Thoracic aorta (tissue), 2 donors: ENCODE measurements at regions not wholly inside any gene's neighbourhood (a gene's known extent, or its start where the extent isn't known, plus 50 kb on each side); places are given as distances from the start of the nearest gene placed in this dataset.

Experiments
- ATAC-seq: fragments of 150-250 bp; one replicate; pipeline ENCODE4 v1.8.0; 2017; ENCODE audit warnings: low read depth; ENCODE audit not compliant: insufficient number of reproducible peaks, low FRiP score
- DNase-seq: peaks from one replicate; pipeline ENCODE4 v3.0.0-alpha.2; 2020; ENCODE audit warnings: low spot score
- H3K27ac ChIP-seq, 2 donors: fragments of 200-600 bp; sonication (generic); 1 replicate in 1 of 2; 2 replicates in 1 of 2; pipeline ENCODE4 v1.5.1; 2016; ENCODE audit warnings: mild to moderate bottlenecking in 2 of 2, moderate library complexity in 2 of 2
- H3K27me3 ChIP-seq: fragments of 200-600 bp; sonication (generic); replicated peaks from 2 replicates; pipeline ENCODE4 v1.6.0; 2016; ENCODE audit warnings: mild to moderate bottlenecking; ENCODE audit not compliant: insufficient read depth
- H3K36me3 ChIP-seq: fragments of 200-600 bp; sonication (generic); one replicate; pipeline ENCODE4 v1.5.1; 2016
- H3K4me1 ChIP-seq, 2 donors: fragments of 200-600 bp; sonication (generic); 1 replicate in 1 of 2; 2 replicates in 1 of 2; pipeline versions ENCODE4 v1.5.1 to v1.6.0; 2016; ENCODE audit warnings: low read depth in 2 of 2, mild to moderate bottlenecking in 1 of 2; ENCODE audit not compliant: control insufficient read depth in 1 of 2
- H3K4me3 ChIP-seq: fragments of 200-600 bp; sonication (generic); 2 replicates; pipeline ENCODE4 v1.5.1; 2016; ENCODE audit warnings: mild to moderate bottlenecking
- H3K9me3 ChIP-seq: fragments of 200-600 bp; sonication (generic); 2 replicates; pipeline ENCODE4 v1.5.1; 2016
- CTCF ChIP-seq: fragments of 200-600 bp; sonication (generic); IDR thresholded peaks from one replicate; pipeline ENCODE4 v1.5.1; 2019; ENCODE audit warnings: antibody characterized with exemption

DNA sequence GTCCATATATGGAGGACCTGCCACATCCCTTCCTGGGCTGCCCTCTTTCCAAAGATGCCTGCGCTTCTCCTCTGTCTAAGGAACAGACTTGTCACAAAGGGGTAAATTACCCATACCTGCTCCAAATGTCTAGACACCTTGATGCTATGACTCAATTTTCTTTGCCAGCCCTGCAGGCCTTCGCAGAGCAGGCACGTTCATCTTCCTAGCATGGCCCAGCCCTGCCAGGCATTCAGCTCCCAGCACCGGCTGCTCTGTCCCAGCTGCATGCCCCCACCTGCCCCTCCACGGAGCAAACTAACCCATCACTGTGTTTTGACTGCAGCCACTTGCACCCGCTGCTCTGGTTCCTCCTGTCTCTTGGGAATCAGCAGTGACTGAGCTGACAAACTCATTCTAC lies 526.1 kb downstream of the MIAT start:
- Histone ChIP-seq H3K36me3 (no peaks in the 10 kb centered on the region), H3K9me3 (no peaks in the 10 kb centered on the region), H3K27me3 (no peaks in the 10 kb centered on the region), H3K4me3 (no peak overlapping the region), H3K4me1 (no peaks in the 10 kb centered on the region), H3K27ac (no peak overlapping the region)
- DNase-seq (no peak), ATAC-seq (no peak)
- TF ChIP-seq CTCF: no peak

DNA sequence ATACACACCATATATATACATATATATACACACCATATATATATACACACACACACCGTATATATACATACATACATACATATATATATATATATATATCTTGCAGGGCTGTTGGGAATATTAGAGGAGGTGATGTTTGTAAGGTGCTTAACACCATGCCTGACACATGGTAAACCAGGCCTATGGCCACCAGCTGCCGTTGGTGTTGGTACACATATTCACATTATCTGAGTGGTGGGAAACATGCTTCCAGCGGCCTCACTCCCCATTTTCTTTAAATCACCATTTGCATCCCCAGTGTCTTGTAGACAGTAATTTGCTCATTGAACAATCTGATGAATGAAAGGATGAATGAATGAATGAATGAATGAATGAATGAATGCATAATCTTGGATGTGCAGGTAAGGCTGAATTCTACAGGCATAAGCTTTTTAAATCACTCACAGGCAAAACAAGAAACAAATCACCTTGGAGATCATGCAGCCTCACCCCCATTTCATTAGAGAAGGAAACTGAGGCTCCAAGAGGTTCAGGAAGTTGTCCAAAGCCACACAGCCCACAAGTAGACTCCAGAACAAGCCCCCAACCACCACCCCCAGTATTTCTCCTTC lies 527.8 kb downstream of the MIAT start:
- no peak for ATAC-seq
- H3K4me3 ChIP-seq: no peak overlapping the region
- no peak overlapping the region for H3K27ac ChIP-seq
- no peak for TF ChIP-seq CTCF
- no peaks in the 10 kb centered on the region for H3K27me3 ChIP-seq
- DNase-seq: no peak
- H3K36me3 ChIP-seq: no peaks in the 10 kb centered on the region
- H3K9me3 ChIP-seq: no peaks in the 10 kb centered on the region
- no peaks in the 10 kb centered on the region for H3K4me1 ChIP-seq

GRCh38 chr22:27185760-27186302 lies 528.4 kb downstream of the MIAT start:
- TF ChIP-seq CTCF: no peak
- H3K4me1 ChIP-seq: no peaks in the 10 kb centered on the region
- H3K27me3 ChIP-seq: no peaks in the 10 kb centered on the region
- H3K36me3 ChIP-seq: no peaks in the 10 kb centered on the region
- no peaks in the 10 kb centered on the region for H3K9me3 ChIP-seq
- H3K27ac ChIP-seq: no peak overlapping the region
- no peak overlapping the region for H3K4me3 ChIP-seq
- ATAC-seq (no peak), DNase-seq (no peak)

- Histone ChIP-seq H3K36me3 (no peaks in the 10 kb centered on the region), H3K9me3 (no peaks in the 10 kb centered on the region), H3K27ac (no peak overlapping the region), H3K27me3 (no peaks in the 10 kb centered on the region), H3K4me1 (peaks cover 0 to 3% of the 10 kb centered on the region in 2 donors), H3K4me3 (no peak overlapping the region)
- ATAC-seq (no peak), DNase-seq (no peak)
- no peak for TF ChIP-seq CTCF
These were observed 529.3 kb downstream of the MIAT start for GRCh38 chr22:27186643-27187042.

DNA sequence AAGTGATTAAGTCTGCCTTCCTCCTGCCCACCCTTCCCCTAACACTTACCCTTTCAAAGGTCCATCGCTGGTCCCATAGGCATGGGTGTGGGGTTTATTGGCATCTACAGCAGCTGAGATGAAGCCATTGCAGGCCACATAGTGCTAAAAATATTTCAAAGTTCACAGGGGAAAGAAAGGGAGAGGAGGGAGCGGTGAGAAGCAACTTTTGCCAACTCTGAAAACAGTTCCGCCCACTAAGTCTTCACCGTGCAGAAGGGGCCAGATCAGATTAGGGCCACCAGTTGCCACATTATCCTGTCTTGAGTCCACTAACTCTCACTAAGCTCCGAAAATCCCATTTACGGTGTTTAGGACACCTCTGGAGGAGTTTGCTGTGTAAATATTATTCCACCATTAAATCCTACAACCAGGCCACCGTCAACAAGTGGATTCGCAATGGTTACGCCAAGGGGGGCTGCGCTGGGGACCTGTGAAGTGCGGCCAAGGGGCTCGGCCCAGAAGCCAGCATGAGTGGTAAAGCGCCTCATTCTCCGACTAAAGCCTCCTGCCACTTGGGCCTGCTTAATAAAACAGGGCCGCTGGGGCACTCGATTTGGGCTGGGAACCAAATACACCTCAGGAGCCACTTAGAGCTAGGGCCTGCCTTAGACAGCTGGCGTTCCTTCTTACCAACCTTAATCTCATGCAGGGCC lies 534.9 kb downstream of the MIAT start:
- no peak for TF ChIP-seq CTCF
- H3K9me3 ChIP-seq: no peaks in the 10 kb centered on the region
- no peak overlapping the region for H3K4me3 ChIP-seq
- DNase-seq (no peak), ATAC-seq (no peak)
- H3K27ac ChIP-seq: no peak overlapping the region
- no peaks in the 10 kb centered on the region for H3K36me3 ChIP-seq
- peaks cover 0 to 23% of the 10 kb centered on the region in 2 donors for H3K4me1 ChIP-seq
- H3K27me3 ChIP-seq: no peaks in the 10 kb centered on the region
